Kidney (tissue), 13 donors: ENCODE measurements at regions not wholly inside any gene's neighbourhood (a gene's known extent, or its start where the extent isn't known, plus 50 kb on each side); places are given as distances from the start of the nearest gene placed in this dataset.

Source experiments
- DNase-seq, 5 donors: peaks; one replicate each; pipeline ENCODE4 v3.0.0-alpha.2; 2013 to 2020
- FAIRE-seq: peaks from 2 replicates; lab custom pipeline; 2012; peaks lifted over from hg19 to GRCh38; lab: Jason Lieb, UNC
- H3K27ac ChIP-seq, 2 donors: one replicate each; pipeline ENCODE4 v1.7.0; 2013; ENCODE audit warnings: low read depth in 2 of 2, low read length in 2 of 2, inconsistent platforms in 1 of 2
- H3K27me3 ChIP-seq: one replicate; pipeline ENCODE4 v1.7.1; 2013; ENCODE audit warnings: low read length, inconsistent platforms; ENCODE audit not compliant: control insufficient read depth, insufficient read depth
- H3K36me3 ChIP-seq, 3 donors: one replicate each; pipeline versions ENCODE4 v1.7.0 to v1.7.1; 2013; ENCODE audit warnings: low read length in 3 of 3, control low read depth in 1 of 3, inconsistent platforms in 1 of 3; ENCODE audit not compliant: insufficient read depth in 3 of 3, control insufficient read depth in 2 of 3
- H3K4me1 ChIP-seq, 3 donors: one replicate each; pipeline versions ENCODE4 v1.7.0 to v1.7.1; 2013; ENCODE audit warnings: low read length in 3 of 3, inconsistent platforms in 1 of 3, low read depth in 1 of 3; ENCODE audit not compliant: control insufficient read depth in 2 of 3, insufficient read depth in 2 of 3
- H3K4me3 ChIP-seq, 3 donors: one replicate each; pipeline versions ENCODE4 v1.7.0 to v1.8.1; 2013; ENCODE audit warnings: low read length in 3 of 3, control low read depth in 1 of 3, inconsistent platforms in 1 of 3
- H3K9ac ChIP-seq, 3 donors: one replicate each; pipeline versions ENCODE4 v1.7.0 to v1.7.1; 2013; ENCODE audit warnings: low read length in 3 of 3, control low read depth in 1 of 3, inconsistent platforms in 1 of 3
- H3K9me3 ChIP-seq, 3 donors: one replicate each; pipeline versions ENCODE4 v1.7.0 to v1.7.1; 2013; ENCODE audit warnings: low read length in 3 of 3, control low read depth in 1 of 3, inconsistent platforms in 1 of 3; ENCODE audit not compliant: control insufficient read depth in 2 of 3, insufficient read depth in 1 of 3
- intact Hi-C: fragments of 100-400 bp; cut with DNase I; formaldehyde crosslinking; loops from one replicate; pipeline ENCODE4 v1.11.1; 2022
- TF ChIP-seq, protein P1 (sequence below): IDR thresholded peaks from 3 replicates; pipeline ENCODE4 v1.5.1; 2012; ENCODE audit warnings: mild to moderate bottlenecking, moderate library complexity, borderline replicate concordance; ENCODE audit not compliant: insufficient read depth; ENCODE audit errors: extremely low read depth
- donor health status: control.
- donor health status: control.
- donor health status: control.
- donor health status: control.
- donor health status: control.
- donor health status: DM: yes; HTN: yes; CAD: no.
- donor health status: Normal renal cell carcinoma (clear cell type).

DNA sequence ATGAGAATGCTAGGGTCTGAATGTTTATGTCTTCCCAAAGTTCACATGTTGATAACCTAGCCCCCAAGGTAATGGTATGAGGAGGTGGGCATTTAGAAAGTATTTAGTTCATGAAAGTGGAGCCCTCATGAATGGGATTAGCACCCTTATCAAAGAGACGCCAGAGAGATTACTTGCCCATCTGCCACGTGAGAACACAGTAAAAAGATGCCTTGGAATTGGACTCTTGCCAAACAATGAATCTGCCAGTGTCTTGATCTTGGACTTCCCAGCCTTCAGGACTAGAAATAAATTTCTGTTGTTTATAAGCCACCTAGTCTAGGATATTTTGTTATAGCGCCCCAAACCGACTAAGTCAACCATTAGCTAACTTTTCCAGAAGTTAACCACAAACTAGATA lies 92.0 kb upstream of the SLC38A4 start:
- TF ChIP-seq, protein P1, sequence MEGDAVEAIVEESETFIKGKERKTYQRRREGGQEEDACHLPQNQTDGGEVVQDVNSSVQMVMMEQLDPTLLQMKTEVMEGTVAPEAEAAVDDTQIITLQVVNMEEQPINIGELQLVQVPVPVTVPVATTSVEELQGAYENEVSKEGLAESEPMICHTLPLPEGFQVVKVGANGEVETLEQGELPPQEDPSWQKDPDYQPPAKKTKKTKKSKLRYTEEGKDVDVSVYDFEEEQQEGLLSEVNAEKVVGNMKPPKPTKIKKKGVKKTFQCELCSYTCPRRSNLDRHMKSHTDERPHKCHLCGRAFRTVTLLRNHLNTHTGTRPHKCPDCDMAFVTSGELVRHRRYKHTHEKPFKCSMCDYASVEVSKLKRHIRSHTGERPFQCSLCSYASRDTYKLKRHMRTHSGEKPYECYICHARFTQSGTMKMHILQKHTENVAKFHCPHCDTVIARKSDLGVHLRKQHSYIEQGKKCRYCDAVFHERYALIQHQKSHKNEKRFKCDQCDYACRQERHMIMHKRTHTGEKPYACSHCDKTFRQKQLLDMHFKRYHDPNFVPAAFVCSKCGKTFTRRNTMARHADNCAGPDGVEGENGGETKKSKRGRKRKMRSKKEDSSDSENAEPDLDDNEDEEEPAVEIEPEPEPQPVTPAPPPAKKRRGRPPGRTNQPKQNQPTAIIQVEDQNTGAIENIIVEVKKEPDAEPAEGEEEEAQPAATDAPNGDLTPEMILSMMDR, result no peak
- no peaks in the 10 kb centered on the region for H3K9me3 ChIP-seq
- H3K9ac ChIP-seq, result no peak overlapping the region
- no peaks in the 10 kb centered on the region for H3K4me1 ChIP-seq
- no peak overlapping the region for H3K4me3 ChIP-seq
- intact Hi-C loops, result no loop called here
- H3K27me3 ChIP-seq, result no peaks in the 10 kb centered on the region
- H3K27ac ChIP-seq, result no peak overlapping the region
- no peak for DNase-seq
- no peak for FAIRE-seq
- H3K36me3 ChIP-seq, result no peaks in the 10 kb centered on the region

DNA sequence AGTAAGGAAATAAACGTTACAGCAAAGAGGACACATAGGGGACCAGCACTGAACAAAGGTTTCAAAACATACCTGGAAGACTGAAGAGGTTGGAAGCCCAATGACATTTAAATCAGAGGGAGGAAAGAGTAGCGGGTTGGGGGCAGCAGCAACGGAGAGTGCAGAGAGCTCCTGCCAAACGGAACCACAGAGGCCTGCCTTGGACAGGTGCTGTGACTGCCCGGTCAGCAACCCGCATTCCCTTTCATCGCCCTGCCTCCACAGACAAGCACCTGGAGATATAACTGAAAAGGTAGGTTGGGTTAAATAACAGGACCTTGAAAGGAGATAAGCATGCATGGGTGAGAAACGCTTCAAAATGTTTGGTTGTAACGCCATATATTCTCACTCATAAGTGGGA lies 92.8 kb upstream of the SLC38A4 start:
- Histone ChIP-seq H3K4me1 (no peaks in the 10 kb centered on the region), H3K27ac (no peak overlapping the region), H3K27me3 (no peaks in the 10 kb centered on the region), H3K9me3 (no peaks in the 10 kb centered on the region), H3K9ac (no peak overlapping the region), H3K4me3 (no peak overlapping the region), H3K36me3 (no peaks in the 10 kb centered on the region)
- DNase-seq, result no peak
- intact Hi-C loops, result no loop called here
- FAIRE-seq, result no peak
- TF ChIP-seq, protein P1, result no peak

- Histone ChIP-seq H3K36me3 (no peaks in the 10 kb centered on the region), H3K4me1 (no peaks in the 10 kb centered on the region), H3K4me3 (no peak overlapping the region), H3K27ac (no peak overlapping the region), H3K9me3 (no peaks in the 10 kb centered on the region), H3K9ac (no peak overlapping the region), H3K27me3 (no peaks in the 10 kb centered on the region)
- intact Hi-C loops, result no loop called here
- FAIRE-seq, result no peak
- TF ChIP-seq, protein P1, result no peak
- no peak for DNase-seq
Observed at GRCh38 chr12:46919666-46920400, 94.0 kb upstream of the SLC38A4 start.

- Histone ChIP-seq H3K4me1 (no peaks in the 10 kb centered on the region), H3K9me3 (no peaks in the 10 kb centered on the region), H3K27me3 (no peaks in the 10 kb centered on the region), H3K4me3 (no peak overlapping the region), H3K27ac (no peak overlapping the region), H3K9ac (no peak overlapping the region), H3K36me3 (no peaks in the 10 kb centered on the region)
- TF ChIP-seq, protein P1, result no peak
- no peak for DNase-seq
- intact Hi-C loops, result no loop called here
- FAIRE-seq, result no peak
Observed at GRCh38 chr12:46920499-46920898, 94.7 kb upstream of the SLC38A4 start.
